IMR-90 (cell line): ENCODE measurements at regions not wholly inside any gene's neighbourhood (a gene's known extent, or its start where the extent isn't known, plus 50 kb on each side); places are given as distances from the start of the nearest gene placed in this dataset.

Experiments used
- ATAC-seq: fragments of 200-7000 bp; cut with Tn5 transposase; 2 replicates; pipeline ENCODE4 v1.9.1; 2020; ENCODE audit warnings: low read depth, mild to moderate bottlenecking, moderate library complexity
- BruUV-seq: library from RNA; stranded (reverse); fragments of 400-500 nt; replicated peaks from 2 replicates; lab custom pipeline; 2021; lab: Mats Ljungman, UMichigan
- CTCF ChIA-PET: fragments of 300-600 bp; formaldehyde crosslinking; extraction: SDS; loops from one replicate; lab custom pipeline; 2021; ENCODE audit warnings: antibody characterized with exemption; lab: Yijun Ruan, JAX
- POLR2A ChIA-PET: fragments of 300-600 bp; sonication (Branson Sonifier 250); formaldehyde crosslinking; loops from one replicate; lab custom pipeline; 2022; ENCODE audit warnings: antibody characterized with exemption; ENCODE audit not compliant: unreplicated experiment; lab: Charles Lee
- DNase-seq: peaks from one replicate; pipeline ENCODE4 v3.0.0; 2013
- H2AFZ ChIP-seq: replicated peaks from 2 replicates; pipeline ENCODE3; 2013; ENCODE audit warnings: low read length, mild to moderate bottlenecking; ENCODE audit not compliant: poor library complexity
- H2AK5ac ChIP-seq: 2 replicates; pipeline ENCODE4 v1.6.1; 2013; ENCODE audit warnings: low read depth, low read length, inconsistent platforms
- H2AK9ac ChIP-seq: replicated peaks from 2 replicates; pipeline ENCODE3; 2013; ENCODE audit warnings: mild to moderate bottlenecking, low read depth, low read length, moderate library complexity; ENCODE audit not compliant: poor library complexity
- H2BK120ac ChIP-seq: 2 replicates; pipeline ENCODE4 v1.6.1; 2013; ENCODE audit warnings: low read depth, low read length, inconsistent platforms
- H2BK15ac ChIP-seq: 3 replicates; pipeline ENCODE4 v1.6.1; 2013; ENCODE audit warnings: low read depth, low read length, inconsistent platforms
- H2BK20ac ChIP-seq: 2 replicates; pipeline ENCODE4 v1.6.1; 2013; ENCODE audit warnings: low read depth, mild to moderate bottlenecking, inconsistent platforms, low read length, moderate library complexity
- H2BK5ac ChIP-seq: 2 replicates; pipeline ENCODE4 v1.6.1; 2013; ENCODE audit warnings: mild to moderate bottlenecking, low read depth, low read length, inconsistent platforms; ENCODE audit not compliant: poor library complexity, severe bottlenecking
- H3K14ac ChIP-seq: replicated peaks from 2 replicates; pipeline ENCODE4 v1.6.1; 2013; ENCODE audit warnings: low read depth, low read length, inconsistent platforms
- H3K18ac ChIP-seq: 2 replicates; pipeline ENCODE4 v1.6.1; 2013; ENCODE audit warnings: low read depth, low read length, control low read depth
- H3K23ac ChIP-seq: 2 replicates; pipeline ENCODE4 v1.6.1; 2013; ENCODE audit warnings: low read depth, low read length, inconsistent platforms
- H3K27ac ChIP-seq: 2 replicates; pipeline ENCODE4 v1.5.1; 2013; ENCODE audit warnings: mild to moderate bottlenecking, control low read depth, low read length; ENCODE audit not compliant: insufficient read depth
- H3K27me3 ChIP-seq: 2 replicates; pipeline ENCODE4 v1.6.1; 2013; ENCODE audit warnings: low read length; ENCODE audit not compliant: control insufficient read depth, insufficient read depth
- H3K36me3 ChIP-seq: 2 replicates; pipeline ENCODE4 v1.6.1; 2013; ENCODE audit warnings: low read length, mixed read lengths; ENCODE audit not compliant: control insufficient read depth, insufficient read depth
- H3K4ac ChIP-seq: 2 replicates; pipeline ENCODE4 v1.6.1; 2013; ENCODE audit warnings: low read depth, low read length, inconsistent platforms
- H3K4me1 ChIP-seq: 2 replicates; pipeline ENCODE4 v1.6.1; 2013; ENCODE audit warnings: low read length, mixed read lengths; ENCODE audit not compliant: control insufficient read depth, insufficient read depth
- H3K4me2 ChIP-seq: 2 replicates; pipeline ENCODE4 v1.6.1; 2013; ENCODE audit warnings: low read depth, mild to moderate bottlenecking, control low read depth, low read length, moderate library complexity
- H3K4me3 ChIP-seq: 2 replicates; pipeline ENCODE4 v1.5.1; 2013; ENCODE audit warnings: low read depth, mild to moderate bottlenecking, control low read depth, low read length, moderate library complexity; ENCODE audit not compliant: insufficient read depth
- H3K56ac ChIP-seq: 2 replicates; pipeline ENCODE4 v1.6.1; 2013; ENCODE audit warnings: low read length, inconsistent platforms; ENCODE audit not compliant: insufficient read depth; ENCODE audit errors: extremely low read depth
- H3K79me1 ChIP-seq, 2 experiments: 2 replicates each; pipeline ENCODE4 v1.6.1; 2013; ENCODE audit warnings: low read length in 2 of 2, inconsistent platforms in 1 of 2, low read depth in 1 of 2
- H3K9ac ChIP-seq: 2 replicates; pipeline ENCODE4 v1.6.1; 2013; ENCODE audit warnings: low read depth, low read length, control low read depth
- H3K9me1 ChIP-seq: 2 replicates; pipeline ENCODE4 v1.6.1; 2013; ENCODE audit warnings: low read length, inconsistent platforms; ENCODE audit not compliant: insufficient read depth
- H3K9me3 ChIP-seq: 2 replicates; pipeline ENCODE4 v1.6.1; 2013; ENCODE audit warnings: low read length; ENCODE audit not compliant: control insufficient read depth, insufficient read depth
- H4K20me1 ChIP-seq: 2 replicates; pipeline ENCODE4 v1.6.1; 2013; ENCODE audit warnings: low read length, inconsistent platforms; ENCODE audit not compliant: insufficient read depth
- H4K5ac ChIP-seq: 2 replicates; pipeline ENCODE4 v1.6.1; 2013; ENCODE audit warnings: mild to moderate bottlenecking, low read depth, low read length, control low read depth
- H4K8ac ChIP-seq, 2 experiments: 2 replicates each; pipeline ENCODE4 v1.6.1; 2013; ENCODE audit warnings: low read depth in 2 of 2, low read length in 2 of 2, control low read depth in 1 of 2, inconsistent platforms in 1 of 2
- H4K91ac ChIP-seq: 2 replicates; pipeline ENCODE4 v1.6.1; 2013; ENCODE audit warnings: low read depth, low read length, inconsistent platforms; ENCODE audit not compliant: insufficient read depth
- CHD1 ChIP-seq: IDR thresholded peaks from 2 replicates; pipeline ENCODE4 v1.6.1; 2012; ENCODE audit warnings: low read depth, low read length, improper control_type of control experiment
- FOS ChIP-seq: fragments of 150-350 bp; IDR thresholded peaks from 2 replicates; pipeline ENCODE4 v1.6.1; 2016; ENCODE audit warnings: low read depth, low read length
- MAFK ChIP-seq: IDR thresholded peaks from 2 replicates; pipeline ENCODE4 v1.6.1; 2012; ENCODE audit warnings: low read depth, low read length, improper control_type of control experiment
- MAZ ChIP-seq: IDR thresholded peaks from 2 replicates; pipeline ENCODE4 v1.6.1; 2012; ENCODE audit warnings: low read depth, mild to moderate bottlenecking, low read length, improper control_type of control experiment, moderate library complexity, borderline replicate concordance
- MXI1 ChIP-seq: IDR thresholded peaks from 2 replicates; pipeline ENCODE4 v1.6.1; 2012; ENCODE audit warnings: low read depth, mild to moderate bottlenecking, low read length, moderate library complexity, borderline replicate concordance
- NFE2L2 ChIP-seq: fragments of 150-350 bp; IDR thresholded peaks from 2 replicates; pipeline ENCODE4 v1.6.1; 2016; ENCODE audit warnings: low read depth, mild to moderate bottlenecking, low read length
- POLR2A ChIP-seq: IDR thresholded peaks from 2 replicates; pipeline ENCODE4 v1.6.1; 2012; ENCODE audit warnings: mild to moderate bottlenecking, low read depth, low read length
- RAD21 ChIP-seq: IDR thresholded peaks from 2 replicates; pipeline ENCODE4 v1.6.1; 2012; ENCODE audit warnings: low read length, improper control_type of control experiment
- RFX5 ChIP-seq: IDR thresholded peaks from 2 replicates; pipeline ENCODE4 v1.8.0; 2012; ENCODE audit warnings: low read depth, mild to moderate bottlenecking, low read length, moderate library complexity
- SMC3 ChIP-seq: fragments of 150-350 bp; IDR thresholded peaks from 2 replicates; pipeline ENCODE4 v1.6.1; 2016; ENCODE audit warnings: low read depth, mild to moderate bottlenecking, antibody characterized with exemption, low read length, moderate library complexity
- WGBS, 2 experiments: methylation state at CpG; one replicate each; pipeline versions ENCODE4 v1.1.5 to v1.1.7; 2013; ENCODE audit warnings: missing lambda C conversion rate in 2 of 2; ENCODE audit not compliant: insufficient read length in 1 of 2; ENCODE audit errors: extremely low coverage in 2 of 2; 5-methylcytosine and 5-hydroxymethylcytosine counted together
- dilution Hi-C: fragments of 300-500 bp; cut with HindIII; formaldehyde crosslinking; loops from one replicate; pipeline ENCODE4 v1.14.3; 2018; ENCODE audit warnings: low sequenced_read_pairs; ENCODE audit not compliant: unreplicated experiment
- in situ Hi-C: fragments of 300-500 bp; cut with MboI; formaldehyde crosslinking; loops from 3 replicates; pipeline ENCODE4 v1.14.3; 2019; ENCODE audit warnings: low sequenced_read_pairs, inconsistent platforms, mixed read lengths
- intact Hi-C: fragments of 100-400 bp; cut with micrococcal nuclease; formaldehyde crosslinking; loops from 2 replicates; pipeline ENCODE4 v1.10.0; 2022
- TF ChIP-seq, protein P1 (sequence below): fragments of 150-350 bp; IDR thresholded peaks from 2 replicates; pipeline ENCODE4 v1.6.1; 2017; ENCODE audit warnings: mild to moderate bottlenecking, antibody characterized with exemption, low read length, low read depth
- TF ChIP-seq, protein P2 (sequence below): conservative IDR thresholded peaks from 2 replicates; pipeline ENCODE4 v1.5.1; 2012; ENCODE audit warnings: mild to moderate bottlenecking, low read depth, low read length, improper control_type of control experiment
- TF ChIP-seq, protein P3 (sequence below): fragments of 150-350 bp; IDR thresholded peaks from 2 replicates; pipeline ENCODE4 v1.6.1; 2016; ENCODE audit warnings: low read depth, mild to moderate bottlenecking, low read length, moderate library complexity, borderline replicate concordance

DNA sequence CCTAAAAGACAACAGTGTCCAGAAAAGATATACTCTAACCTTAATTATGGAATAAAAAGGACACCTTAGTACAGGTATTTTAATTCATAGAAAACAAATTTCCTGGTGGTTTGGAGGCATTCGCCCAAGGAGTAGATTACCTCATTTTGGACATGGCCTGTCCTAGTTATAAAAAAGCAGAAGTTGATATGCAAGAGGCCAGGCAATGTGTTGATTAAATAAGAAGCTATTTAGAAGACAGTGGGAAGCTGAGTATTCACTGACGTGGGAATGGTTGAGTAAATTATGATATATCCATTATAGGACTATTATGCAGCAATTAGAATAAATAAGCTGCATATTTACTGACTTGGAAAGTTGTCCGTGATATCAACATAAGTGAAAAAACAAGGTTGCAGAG is 314.9 kb downstream of the ALDH8A1 start:
- intact Hi-C loops (no loop called here), in situ Hi-C loops (no loop called here), dilution Hi-C loops (no loop called here)
- Histone ChIP-seq H3K18ac (no peak overlapping the region), H3K79me1 (no peaks in the 10 kb centered on the region), H3K9me3 (no peaks in the 10 kb centered on the region), H3K9ac (no peak overlapping the region), H3K4me2 (no peak overlapping the region), H2AK9ac (no peak overlapping the region), H3K4me3 (no peak overlapping the region), H3K27me3 (no peaks in the 10 kb centered on the region), H2AK5ac (no peak overlapping the region), H2AFZ (no peak overlapping the region), H4K20me1 (no peaks in the 10 kb centered on the region), H3K23ac (no peak overlapping the region), H2BK15ac (no peak overlapping the region), H3K9me1 (no peaks in the 10 kb centered on the region), H4K91ac (no peak overlapping the region), H4K8ac (no peak overlapping the region), H3K36me3 (no peaks in the 10 kb centered on the region), H3K4me1 (no peaks in the 10 kb centered on the region), H3K4ac (no peak overlapping the region), H2BK5ac (no peak overlapping the region), H3K14ac (no peak overlapping the region), H3K27ac (no peak overlapping the region), H2BK20ac (no peak overlapping the region), H3K56ac (no peak overlapping the region; the same call in 1 of the 2 replicates), H4K5ac (no peak overlapping the region), H2BK120ac (no peak overlapping the region)
- ATAC-seq (no peak), DNase-seq (no peak)
- ChIA-PET CTCF (no interaction called here), POLR2A (no interaction called here)
- TF ChIP-seq, protein P1, sequence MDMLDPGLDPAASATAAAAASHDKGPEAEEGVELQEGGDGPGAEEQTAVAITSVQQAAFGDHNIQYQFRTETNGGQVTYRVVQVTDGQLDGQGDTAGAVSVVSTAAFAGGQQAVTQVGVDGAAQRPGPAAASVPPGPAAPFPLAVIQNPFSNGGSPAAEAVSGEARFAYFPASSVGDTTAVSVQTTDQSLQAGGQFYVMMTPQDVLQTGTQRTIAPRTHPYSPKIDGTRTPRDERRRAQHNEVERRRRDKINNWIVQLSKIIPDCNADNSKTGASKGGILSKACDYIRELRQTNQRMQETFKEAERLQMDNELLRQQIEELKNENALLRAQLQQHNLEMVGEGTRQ = no peak
- TF ChIP-seq NFE2L2 = no peak
- no peak for TF ChIP-seq MAZ
- TF ChIP-seq MXI1 = no peak
- TF ChIP-seq SMC3 = no peak
- TF ChIP-seq RAD21 = no peak
- TF ChIP-seq, protein P2, sequence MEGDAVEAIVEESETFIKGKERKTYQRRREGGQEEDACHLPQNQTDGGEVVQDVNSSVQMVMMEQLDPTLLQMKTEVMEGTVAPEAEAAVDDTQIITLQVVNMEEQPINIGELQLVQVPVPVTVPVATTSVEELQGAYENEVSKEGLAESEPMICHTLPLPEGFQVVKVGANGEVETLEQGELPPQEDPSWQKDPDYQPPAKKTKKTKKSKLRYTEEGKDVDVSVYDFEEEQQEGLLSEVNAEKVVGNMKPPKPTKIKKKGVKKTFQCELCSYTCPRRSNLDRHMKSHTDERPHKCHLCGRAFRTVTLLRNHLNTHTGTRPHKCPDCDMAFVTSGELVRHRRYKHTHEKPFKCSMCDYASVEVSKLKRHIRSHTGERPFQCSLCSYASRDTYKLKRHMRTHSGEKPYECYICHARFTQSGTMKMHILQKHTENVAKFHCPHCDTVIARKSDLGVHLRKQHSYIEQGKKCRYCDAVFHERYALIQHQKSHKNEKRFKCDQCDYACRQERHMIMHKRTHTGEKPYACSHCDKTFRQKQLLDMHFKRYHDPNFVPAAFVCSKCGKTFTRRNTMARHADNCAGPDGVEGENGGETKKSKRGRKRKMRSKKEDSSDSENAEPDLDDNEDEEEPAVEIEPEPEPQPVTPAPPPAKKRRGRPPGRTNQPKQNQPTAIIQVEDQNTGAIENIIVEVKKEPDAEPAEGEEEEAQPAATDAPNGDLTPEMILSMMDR = no peak
- TF ChIP-seq FOS = no peak
- no peak for TF ChIP-seq POLR2A
- no peak for TF ChIP-seq RFX5
- TF ChIP-seq CHD1 = no peak
- TF ChIP-seq, protein P3, sequence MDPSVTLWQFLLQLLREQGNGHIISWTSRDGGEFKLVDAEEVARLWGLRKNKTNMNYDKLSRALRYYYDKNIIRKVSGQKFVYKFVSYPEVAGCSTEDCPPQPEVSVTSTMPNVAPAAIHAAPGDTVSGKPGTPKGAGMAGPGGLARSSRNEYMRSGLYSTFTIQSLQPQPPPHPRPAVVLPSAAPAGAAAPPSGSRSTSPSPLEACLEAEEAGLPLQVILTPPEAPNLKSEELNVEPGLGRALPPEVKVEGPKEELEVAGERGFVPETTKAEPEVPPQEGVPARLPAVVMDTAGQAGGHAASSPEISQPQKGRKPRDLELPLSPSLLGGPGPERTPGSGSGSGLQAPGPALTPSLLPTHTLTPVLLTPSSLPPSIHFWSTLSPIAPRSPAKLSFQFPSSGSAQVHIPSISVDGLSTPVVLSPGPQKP = no peak
- no peak for TF ChIP-seq MAFK
- BruUV-seq = no TSS peak
- WGBS, 2 experiments = no CpG with 5 or more reads among the region's 3 CpGs
